GM18870 (cell line): ENCODE measurements at regions not wholly inside any gene's neighbourhood (a gene's known extent, or its start where the extent isn't known, plus 50 kb on each side); places are given as distances from the start of the nearest gene placed in this dataset.
"Not testable (repeated sequence)": the region's sequence is repeated elsewhere in the genome, so short reads cannot be mapped to it uniquely, and the experiment has no call there.

ENCODE experiments used
- ATAC-seq: cut with Tn5 transposase; IDR thresholded peaks from one replicate; pipeline ENCODE4 v1.9.1; 2021; ENCODE audit warnings: moderate library complexity; ENCODE audit not compliant: unreplicated experiment

DNA sequence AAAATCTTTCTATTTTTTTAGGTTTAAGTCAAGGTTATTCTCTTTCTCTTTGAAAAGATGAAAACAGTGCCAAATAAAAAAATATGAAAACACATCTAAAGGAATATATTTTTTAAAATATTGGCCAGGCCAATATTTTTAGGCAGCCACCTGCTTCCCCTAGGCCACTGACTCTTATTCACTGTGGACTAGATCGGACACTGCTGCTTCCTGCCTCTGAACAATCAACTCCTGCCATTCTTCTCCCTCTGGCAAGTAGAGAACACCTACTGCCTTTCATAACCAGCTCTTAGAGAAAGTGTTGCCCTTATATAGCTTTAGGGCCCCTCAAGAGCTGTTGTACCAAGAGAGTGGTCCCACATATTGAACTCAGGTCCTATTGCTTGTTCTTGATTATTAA is 529.2 kb downstream of the RAPGEF2 start:
- ATAC-seq = no peak

DNA sequence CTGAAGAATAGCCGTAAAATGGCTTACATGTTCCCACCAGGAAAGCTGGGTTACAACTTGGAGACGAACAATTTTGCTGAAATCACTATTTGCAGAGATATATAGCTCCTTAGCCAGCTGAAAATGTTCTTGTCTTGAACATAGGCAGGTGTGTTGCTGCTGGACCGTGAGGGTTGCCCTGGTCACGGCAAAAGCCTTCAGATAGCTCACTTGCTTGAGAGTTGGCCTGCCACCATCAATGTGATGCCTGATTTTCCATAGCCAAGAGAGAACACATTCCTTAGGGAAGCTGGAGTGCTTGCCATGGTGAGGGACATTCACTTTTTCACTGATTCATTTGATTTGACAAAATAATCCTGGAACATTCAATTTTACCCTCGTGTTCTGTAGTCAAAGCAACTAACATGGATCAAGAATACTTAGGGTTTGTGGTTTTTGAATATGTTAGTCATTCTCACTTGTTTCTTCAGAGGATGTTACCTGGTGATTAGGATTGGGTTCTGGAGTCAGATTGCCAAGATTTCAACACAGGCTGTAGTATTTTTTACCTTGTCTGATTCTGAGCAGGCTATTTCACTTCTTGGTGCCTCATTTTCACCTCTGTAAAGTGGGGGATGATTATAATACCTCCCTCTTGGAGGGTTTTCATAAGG is 536.9 kb downstream of the RAPGEF2 start:
- no peak for ATAC-seq

DNA sequence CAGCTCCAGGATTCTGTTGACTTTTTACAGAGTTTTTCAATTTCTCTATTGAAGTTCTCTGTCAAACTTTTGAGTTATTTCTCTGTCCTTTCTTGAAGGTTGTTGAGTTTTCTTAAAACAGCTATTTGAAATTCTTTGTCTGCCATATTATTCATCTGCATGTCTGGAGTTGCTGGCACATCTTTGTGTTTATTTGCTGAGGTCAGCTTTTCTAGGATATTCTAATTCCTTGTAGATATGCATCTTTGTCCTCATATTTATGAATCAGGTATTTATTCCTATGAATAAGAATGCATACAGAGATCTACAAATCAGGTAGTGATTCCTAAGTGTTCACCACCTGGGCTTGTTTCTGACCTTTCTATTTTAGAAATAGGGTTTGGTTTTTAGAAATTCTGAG is 546.4 kb downstream of the RAPGEF2 start:
- no peak for ATAC-seq

DNA sequence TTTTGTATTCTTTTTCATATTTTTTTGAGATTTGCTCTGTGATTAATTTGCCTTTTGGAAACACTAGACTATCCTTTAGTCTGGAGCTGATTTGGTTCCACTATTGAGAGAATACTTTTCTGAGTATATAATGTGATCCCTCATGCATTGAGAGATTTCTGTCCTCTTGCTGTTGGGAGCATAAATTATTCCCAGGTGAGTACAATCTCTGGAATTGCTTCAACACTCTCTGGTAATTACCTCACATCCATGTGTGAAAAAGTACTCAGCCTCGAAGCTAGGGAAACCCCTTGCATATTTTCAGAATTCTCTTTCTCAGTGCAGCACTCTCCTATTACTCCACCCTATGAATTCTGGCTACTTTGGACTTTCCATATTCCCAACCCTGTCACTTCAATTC is 550.0 kb downstream of the RAPGEF2 start:
- ATAC-seq = no peak

DNA sequence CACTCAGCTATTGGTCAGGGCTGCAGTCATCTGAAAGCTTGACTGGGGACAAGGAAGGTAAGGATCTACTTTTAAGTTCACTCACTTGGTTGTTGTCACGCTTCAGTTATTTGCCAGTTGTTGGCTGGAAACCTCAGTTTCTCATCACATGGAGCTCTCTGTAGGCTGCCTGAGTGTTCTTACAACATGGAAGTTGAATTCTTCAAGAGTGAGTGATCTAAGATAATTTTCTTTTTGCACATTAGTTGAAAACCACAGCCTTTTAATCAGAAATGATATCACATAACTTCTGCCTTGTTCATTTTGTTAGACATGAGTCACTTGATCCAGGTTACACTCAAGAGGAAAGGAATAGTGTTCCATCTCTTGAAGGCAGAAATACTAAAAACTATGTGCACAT is 552.7 kb downstream of the RAPGEF2 start:
- ATAC-seq = no peak

DNA sequence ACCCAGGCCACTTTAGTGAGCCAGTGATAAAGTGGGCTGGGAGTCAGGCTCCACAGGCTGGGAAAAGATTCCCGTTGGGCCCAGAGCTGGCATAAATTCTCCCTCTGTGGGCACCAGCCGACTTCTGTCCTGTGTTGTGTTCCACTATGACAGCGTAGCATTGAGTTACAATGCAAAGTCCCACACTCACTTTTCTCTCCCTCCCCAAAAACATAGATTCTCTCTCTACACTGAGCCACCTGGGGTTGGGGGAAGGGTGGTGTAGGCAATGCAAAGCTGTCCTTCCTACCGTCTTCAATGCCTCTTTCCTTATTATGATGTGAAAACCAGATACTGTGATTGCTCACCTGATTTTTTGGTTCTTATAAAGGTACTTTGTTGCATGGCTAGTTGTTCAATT is 566.2 kb downstream of the RAPGEF2 start:
- no peak for ATAC-seq

DNA sequence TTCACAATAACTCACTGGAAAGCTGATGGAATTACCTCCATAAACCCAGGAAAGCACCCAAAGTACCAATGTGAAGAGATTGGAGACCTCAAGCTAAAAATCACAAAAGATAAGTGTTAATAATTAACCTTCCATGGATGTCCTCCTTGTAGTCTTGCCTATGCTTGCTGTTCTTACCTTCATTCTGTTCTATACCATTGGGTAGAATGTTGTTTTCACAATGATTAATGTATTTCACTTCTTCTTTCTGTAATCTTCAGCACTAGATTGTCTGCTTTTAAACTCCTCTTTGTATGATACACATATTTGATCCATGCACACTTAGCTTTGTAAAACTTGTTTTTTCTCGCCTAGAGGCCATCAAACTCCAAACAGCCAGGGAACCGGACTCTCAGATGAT is 570.3 kb downstream of the RAPGEF2 start:
- no peak for ATAC-seq

DNA sequence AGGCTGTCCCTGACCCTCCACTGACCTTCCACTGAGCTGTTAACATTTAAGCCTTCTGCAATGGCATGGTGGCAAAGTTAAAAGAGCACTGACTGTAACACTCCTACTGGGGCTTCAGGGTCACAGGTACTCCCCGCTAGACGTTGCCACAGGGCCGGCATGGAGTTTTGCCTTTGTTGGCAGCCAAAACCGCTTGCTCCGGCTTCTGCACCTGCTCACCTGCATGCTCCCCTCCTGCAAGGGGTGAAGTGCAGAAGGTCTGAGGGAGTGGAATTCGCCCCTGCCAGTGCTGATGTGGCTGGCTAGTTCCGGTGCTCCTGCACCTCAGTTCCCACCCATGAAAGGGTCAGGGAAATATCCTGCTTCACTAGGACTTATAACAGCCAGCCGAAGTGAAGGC is 571.4 kb downstream of the RAPGEF2 start:
- ATAC-seq = no peak

DNA sequence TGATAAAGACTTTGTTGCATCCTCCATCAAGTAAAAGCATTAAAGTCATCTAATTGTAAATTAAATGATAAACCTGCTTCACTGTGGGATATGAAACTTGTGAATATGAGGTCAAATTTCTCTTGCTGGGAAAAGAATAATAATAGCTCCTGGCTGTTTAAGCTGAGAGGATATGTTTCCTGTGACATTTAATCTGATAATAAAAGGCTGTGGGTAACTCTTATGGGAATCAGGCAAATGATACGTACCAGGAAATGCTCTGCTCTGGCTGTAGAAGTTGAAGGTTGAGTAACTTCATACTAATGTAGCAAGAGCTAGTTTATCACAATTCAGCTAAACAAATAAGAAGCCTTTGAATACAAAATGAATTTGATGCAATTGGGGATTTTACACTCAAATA is 574.6 kb downstream of the RAPGEF2 start:
- no peak for ATAC-seq

DNA sequence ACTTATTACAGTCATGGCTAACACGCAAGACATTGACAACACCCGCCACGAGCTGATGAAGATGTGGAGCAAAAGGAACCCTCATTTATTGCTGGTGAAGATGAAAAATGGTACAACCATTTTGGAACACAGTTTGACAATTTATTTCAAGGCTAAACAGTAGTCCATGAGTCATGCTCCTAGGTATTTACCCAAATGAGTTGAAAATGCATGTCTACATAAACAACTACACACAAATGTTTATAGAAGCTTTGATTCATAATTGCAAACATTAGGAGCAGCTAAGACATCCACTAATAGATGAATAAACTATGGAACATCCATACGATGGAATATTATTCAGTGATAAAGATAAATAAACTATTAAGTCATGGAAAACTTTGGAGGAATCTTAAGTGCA is 580.1 kb downstream of the RAPGEF2 start:
- no peak for ATAC-seq

DNA sequence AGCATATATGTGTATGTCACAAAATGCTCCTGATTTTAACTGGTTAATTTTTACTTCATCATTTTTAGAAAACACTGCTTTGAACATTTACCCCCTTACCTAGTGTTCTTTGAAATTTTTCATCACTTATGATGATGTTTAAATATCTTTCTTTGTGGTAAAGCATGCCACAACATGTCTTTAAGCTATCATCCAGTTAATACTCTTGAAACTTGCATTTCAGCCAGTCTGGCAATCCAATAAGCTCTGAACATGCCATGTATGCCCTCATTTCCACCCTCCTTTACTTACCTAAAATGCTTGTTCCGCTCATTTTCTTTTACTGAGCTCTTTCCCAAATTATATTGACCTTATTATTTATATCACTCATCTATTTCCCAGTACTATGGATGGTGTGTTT is 581.2 kb downstream of the RAPGEF2 start:
- no peak for ATAC-seq

DNA sequence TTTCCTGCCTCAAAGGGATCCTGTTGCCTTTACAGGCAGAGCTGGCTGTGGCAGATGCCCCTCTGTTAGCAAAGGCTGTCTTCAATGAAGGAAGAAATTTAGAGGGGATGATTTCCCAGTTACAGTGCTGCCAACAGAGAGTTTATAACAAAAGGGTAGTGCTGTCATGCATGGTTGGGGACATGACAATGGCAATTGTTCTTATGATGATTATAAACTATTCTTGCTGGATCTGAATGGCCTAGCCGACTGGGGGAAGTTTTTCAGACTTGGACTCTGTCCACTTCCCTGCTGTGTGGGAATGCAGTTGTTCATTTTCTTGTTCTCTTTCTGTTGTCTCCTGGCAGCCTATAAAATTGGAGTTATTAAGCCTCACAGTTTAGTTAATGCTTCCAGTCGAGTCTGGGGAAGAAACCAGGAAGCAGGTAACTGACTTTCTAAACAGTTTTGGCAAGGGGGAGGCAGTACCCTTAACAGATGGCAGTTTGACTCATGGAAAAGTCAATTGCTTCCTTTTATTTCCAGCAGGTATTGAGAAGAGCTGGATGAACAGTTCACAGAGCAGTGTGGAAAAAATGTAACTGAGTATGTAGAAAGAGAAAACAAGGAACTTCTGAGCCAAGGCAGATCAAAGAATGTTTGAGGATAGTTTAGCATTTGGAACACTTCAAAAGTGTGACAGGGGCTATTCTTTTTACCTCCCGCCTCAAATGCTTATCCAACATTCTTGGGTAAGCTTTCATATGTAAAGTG is 582.6 kb downstream of the RAPGEF2 start:
- ATAC-seq = no peak

DNA sequence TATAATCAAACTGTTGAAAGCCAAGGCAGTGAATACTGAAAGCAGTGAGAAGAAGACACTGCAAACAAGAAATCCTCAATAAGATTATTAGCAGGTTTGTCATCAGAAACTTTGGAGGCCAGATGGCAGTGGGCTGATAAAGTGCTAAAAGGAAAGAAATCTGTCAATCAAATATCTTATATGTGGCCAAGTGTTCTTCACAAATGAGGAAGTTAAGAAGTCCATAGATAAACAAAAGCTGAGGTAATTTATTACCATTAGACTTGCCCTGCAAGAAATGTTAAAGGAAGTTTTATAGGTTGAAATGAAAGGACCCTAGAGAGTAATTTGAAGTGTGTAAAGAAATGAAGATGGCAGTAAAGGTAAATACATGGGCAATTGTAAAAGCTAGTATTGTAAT is 586.6 kb downstream of the RAPGEF2 start:
- ATAC-seq = no peak

DNA sequence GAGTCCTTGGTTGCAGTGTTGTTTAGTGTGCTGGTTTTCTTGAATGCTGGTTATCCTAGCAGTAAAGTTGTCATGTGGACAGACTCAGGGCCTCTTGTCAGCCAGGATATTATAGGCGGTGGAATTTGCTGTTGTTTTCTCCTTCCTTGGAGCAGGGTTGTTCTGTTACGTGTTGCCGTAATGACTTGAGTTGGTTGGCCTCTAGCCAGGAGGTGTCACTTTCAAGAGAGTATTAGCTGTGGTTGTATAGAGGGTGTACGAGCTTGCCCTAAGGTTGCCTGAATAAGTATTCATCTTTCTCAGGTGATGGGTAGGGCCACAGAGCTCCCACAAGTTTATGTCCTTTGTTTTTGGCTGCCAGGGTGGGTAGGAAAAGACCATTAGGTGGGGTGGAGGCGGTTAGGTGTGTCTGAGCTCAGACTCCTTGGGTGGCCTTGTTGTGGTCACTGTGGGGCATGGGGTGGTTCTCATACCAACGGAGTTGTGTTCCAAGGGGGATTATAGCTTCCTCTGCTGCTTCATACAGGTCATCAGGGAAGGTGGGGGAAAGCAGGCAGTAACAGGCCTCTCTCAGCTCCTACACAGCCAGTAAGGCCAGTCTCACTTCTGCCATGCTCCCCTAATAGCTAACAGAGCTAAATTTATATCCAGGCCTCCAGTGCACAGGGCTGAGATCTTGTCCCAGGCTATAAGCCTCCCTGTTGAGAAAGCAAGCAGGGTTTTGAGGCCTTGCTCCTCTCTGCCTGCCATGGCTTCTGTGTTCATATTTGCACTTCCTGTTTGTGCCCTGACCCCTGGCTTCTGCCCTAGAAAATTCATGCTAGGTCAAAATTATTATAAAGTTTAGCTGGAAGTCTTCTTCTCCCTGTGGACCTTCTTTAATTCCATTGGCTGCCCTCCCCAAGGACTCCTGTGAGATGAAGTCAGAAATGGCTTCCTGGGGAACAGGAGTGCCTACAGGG is 594.7 kb downstream of the RAPGEF2 start:
- no peak for ATAC-seq

DNA sequence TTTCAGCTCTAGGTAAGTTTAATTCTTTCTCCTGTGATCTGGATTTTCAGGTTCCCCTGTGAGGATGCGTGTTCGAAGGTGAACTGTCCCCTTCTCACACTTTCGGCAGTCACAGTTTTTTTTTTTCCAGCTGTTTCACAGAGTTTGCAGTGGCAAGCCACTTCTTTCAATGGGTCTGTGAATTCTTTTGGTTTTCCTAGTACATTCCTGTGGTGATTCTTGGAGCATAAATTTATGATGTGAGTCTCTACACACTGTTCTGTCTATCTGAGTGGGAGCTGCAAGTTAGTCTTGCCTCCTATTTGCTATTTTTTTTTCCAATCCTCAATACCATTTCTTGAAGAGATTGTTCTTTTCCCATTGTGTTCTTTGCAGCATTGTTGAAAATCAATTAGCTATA is 595.5 kb downstream of the RAPGEF2 start:
- ATAC-seq = no peak

DNA sequence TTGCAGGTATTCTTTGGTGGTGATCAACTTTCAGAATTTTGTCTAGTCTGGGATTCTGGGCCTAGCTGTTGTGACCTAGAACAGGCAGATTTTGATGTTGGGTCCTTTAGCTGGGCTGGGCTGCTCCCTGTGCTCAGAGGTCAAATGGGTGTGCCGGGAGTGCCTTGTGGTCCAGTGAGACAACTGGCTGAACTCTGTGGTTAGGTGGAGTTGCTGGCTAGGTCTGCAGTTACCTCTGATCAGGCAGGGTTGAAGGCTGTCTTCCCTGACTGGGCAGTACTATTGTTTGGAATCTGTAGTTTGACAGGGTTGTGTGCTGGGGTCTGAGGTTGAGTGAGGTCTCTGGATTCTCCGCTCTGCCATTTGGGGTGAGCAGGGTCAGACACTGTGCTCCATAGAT is 599.3 kb downstream of the RAPGEF2 start:
- no peak for ATAC-seq

DNA sequence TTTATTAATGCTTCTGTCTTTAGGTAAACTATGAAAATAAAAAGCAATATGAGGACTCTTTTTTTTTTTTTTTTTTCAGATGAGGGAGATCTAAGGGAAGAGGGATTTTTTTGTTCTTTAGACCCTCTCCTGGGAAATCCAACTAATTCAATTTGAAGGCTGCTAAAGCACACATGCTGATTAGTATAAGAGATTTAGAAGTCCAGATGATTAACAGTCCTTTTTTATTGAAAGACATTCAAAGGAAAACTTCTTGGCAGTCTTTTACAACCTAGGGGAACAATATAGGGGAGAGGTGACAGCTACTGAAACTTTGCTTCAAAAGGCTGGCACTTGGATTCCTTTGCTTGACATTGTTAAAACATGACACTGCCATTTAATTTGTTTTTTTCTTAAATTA is 602.5 kb downstream of the RAPGEF2 start:
- ATAC-seq = no peak

DNA sequence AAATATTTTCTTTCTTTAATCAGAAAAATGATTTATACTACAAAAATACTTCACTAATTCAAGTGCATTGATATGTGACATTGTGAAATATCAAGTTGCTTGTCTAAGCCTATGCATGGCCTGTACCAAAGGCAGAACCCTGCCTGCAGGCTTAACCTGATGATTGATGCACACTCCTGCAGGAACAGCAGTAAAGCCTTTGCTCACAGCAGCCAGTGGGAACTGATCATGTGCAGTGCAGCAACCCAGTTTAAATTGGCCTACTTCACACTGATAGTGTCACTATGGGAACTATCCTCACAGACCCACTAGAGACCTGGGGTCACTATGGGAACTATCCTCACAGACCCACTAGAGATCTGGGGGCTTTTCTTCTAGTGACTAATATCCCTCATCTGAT is 603.8 kb downstream of the RAPGEF2 start:
- no peak for ATAC-seq

DNA sequence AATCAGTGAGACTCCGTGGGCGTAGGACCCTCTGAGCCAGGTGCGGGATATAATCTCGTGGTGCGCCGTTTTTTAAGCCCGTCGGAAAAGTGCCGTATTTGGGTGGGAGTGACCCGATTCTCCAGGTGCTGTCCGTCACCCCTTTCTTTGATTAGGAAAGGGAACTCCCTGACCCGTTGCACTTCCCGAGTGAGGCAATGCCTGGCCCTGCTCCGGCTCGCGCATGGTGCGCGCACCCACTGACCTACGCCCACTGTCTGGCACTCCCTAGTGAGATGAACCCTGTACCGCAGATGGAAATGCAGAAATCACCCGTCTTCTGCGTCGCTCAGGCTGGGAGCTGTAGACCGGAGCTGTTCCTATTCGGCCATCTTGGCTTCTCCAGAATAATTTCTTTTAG is 612.3 kb downstream of the RAPGEF2 start:
- ATAC-seq = not testable (repeated sequence)

DNA sequence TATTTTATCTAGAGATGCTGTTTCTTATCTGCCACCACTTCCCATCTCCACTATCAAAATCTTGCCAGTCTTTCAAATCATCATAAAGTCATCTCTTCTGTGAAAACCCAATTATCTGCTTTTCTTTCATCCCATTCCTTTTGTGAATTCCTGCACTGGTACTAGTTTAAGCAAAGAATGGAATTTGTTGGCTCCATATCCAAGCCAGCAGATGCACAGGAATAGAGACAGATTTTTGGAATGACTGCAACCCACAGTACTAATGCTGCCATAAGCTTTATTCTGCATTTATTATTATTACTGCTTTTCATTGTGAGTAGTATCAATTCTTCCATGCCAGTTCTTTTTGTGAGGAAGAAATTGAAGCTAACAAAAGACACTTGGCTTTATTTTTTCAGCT is 616.7 kb downstream of the RAPGEF2 start:
- ATAC-seq = no peak

DNA sequence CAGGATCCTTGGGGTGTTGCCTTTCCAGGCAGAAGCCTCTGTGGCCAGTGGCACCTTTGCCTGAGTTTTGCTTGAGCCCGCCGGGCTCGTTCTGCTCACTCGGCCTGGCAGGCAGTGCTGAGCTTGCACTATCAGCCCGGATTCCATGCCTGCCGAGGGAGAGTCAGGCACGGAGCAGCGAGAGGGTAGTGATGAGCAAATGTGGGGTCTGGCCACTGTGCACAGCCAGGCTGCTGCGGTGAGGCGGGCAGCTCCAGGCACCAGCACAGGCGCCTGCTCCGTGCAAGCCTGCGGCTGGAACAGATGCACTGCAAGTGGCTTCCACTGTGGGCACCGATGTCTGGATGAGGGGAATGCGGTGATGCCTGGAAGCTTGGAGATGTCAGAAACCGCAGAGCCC is 619.2 kb downstream of the RAPGEF2 start:
- ATAC-seq = no peak

DNA sequence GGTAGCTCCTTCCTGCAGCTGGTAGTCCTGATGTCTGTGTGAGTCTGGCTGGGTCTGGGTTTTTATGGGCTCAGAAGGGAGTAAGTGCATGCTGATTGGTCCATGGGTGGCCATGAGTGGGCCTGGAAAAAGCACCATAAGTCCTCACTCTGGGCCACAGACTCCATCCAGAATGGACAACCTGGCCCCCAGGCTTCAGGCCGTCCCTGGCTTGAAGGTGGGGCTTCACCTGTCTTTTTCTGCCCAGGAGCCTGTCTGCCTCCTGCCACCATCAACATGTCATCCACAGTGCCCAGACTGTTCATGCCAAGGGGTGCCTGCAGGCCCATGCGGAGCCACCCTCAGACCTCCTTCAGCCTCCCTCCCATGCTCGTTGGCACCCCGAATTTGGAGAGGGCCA is 620.0 kb downstream of the RAPGEF2 start:
- no peak for ATAC-seq
